ENCODE measurements at regions not wholly inside any gene's neighbourhood (a gene's known extent, or its start where the extent isn't known, plus 50 kb on each side); places are given as distances from the start of the nearest gene placed in this dataset.
"Not testable (repeated sequence)": the region's sequence is repeated elsewhere in the genome, so short reads cannot be mapped to it uniquely, and the experiment has no call there.

- CTCF ChIA-PET: interaction anchor here (0.6 kb wide), 1 partner anchor 58 kb away, joined by 3 read pairs; no protein-coding TSS in a partner anchor
- no peaks in the 10 kb centered on the region for H3K9me3 Mint-ChIP-seq
These were observed 87.6 kb upstream of the FAM110C start for GRCh38 chr2:133675-134593.

DNA sequence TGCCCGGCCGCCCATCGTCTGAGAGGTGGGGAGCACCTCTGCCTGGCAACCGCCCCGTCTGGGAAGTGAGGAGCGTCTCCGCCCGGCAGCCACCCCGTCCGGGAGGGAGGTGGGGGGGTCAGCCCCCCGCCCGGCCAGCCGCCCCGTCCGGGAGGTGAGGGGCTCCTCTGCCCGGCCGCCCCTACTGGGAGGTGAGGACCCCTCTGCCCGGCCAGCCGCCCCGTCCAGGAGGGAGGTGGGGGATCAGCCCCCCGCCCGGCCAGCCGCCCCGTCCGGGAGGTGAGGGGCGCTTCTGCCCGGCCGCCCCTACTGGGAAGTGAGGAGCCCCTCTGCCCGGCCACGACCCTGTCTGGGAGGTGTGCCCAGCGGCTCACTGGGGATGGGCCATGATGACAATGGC is 80.5 kb upstream of the FAM110C start:
- DNase-seq; H3K4me1 Mint-ChIP-seq; POLR2A ChIA-PET; H3K4me3 Mint-ChIP-seq; H3K27me3 ChIP-seq (ENCODE audit: insufficient read depth, low read length, poor library complexity, severe bottlenecking); H3K9me3 ChIP-seq (ENCODE audit: low read length); H3K4me3 ChIP-seq (ENCODE audit: low read length); H3K4me1 ChIP-seq (ENCODE audit: insufficient read depth, low read length); CTCF ChIA-PET; H3K36me3 Mint-ChIP-seq; H3K36me3 ChIP-seq (ENCODE audit: insufficient read depth, low read length); H3K27ac Mint-ChIP-seq; H3K27ac ChIP-seq (ENCODE audit: low read depth, low read length); H3K9me3 Mint-ChIP-seq: not testable (repeated sequence)
- H3K27me3 Mint-ChIP-seq: peaks cover 22 to 49% of the 10 kb centered on the region in 2 donors

More at GRCh38 chr2:133675-134593, 87.6 kb upstream of the FAM110C start:
- Mint-ChIP-seq H3K4me3 (no peak overlapping the region), H3K4me1 (no peaks in the 10 kb centered on the region), H3K36me3 (no peaks in the 10 kb centered on the region), H3K27ac (no peak overlapping the region), H3K27me3 (peaks cover 40 to 71% of the 10 kb centered on the region in 2 donors)
- no peaks in the 10 kb centered on the region for H3K36me3 ChIP-seq (ENCODE audit: insufficient read depth, low read length)
- H3K9me3 ChIP-seq (ENCODE audit: low read length): no peaks in the 10 kb centered on the region
- H3K27ac ChIP-seq (ENCODE audit: low read depth, low read length): no peak overlapping the region
- no peak for DNase-seq
- peaks cover 5% of the 10 kb centered on the region for H3K27me3 ChIP-seq (ENCODE audit: insufficient read depth, low read length, poor library complexity, severe bottlenecking)
- no peaks in the 10 kb centered on the region for H3K4me1 ChIP-seq (ENCODE audit: insufficient read depth, low read length)
- H3K4me3 ChIP-seq (ENCODE audit: low read length): no peak overlapping the region
- POLR2A ChIA-PET: no interaction called here

- no peak for DNase-seq
- no peak overlapping the region for H3K4me3 Mint-ChIP-seq
- H3K27me3 Mint-ChIP-seq: peaks cover 5 to 33% of the 10 kb centered on the region in 2 donors
- Histone ChIP-seq H3K4me3 (ENCODE audit: low read length) (no peak overlapping the region), H3K27me3 (ENCODE audit: insufficient read depth, low read length, poor library complexity, severe bottlenecking) (no peaks in the 10 kb centered on the region), H3K9me3 (ENCODE audit: low read length) (no peaks in the 10 kb centered on the region), H3K27ac (ENCODE audit: low read depth, low read length) (no peak overlapping the region), H3K4me1 (ENCODE audit: insufficient read depth, low read length) (no peaks in the 10 kb centered on the region), H3K36me3 (ENCODE audit: insufficient read depth, low read length) (no peaks in the 10 kb centered on the region)
- H3K36me3 Mint-ChIP-seq: no peaks in the 10 kb centered on the region
- POLR2A ChIA-PET: no interaction called here
- CTCF ChIA-PET: no interaction called here
- H3K9me3 Mint-ChIP-seq: no peaks in the 10 kb centered on the region
- H3K4me1 Mint-ChIP-seq: no peaks in the 10 kb centered on the region
- H3K27ac Mint-ChIP-seq: no peak overlapping the region
These were observed 78.1 kb upstream of the FAM110C start for GRCh38 chr2:124241-124880.

- Histone ChIP-seq H3K4me1 (ENCODE audit: insufficient read depth, low read length) (no peaks in the 10 kb centered on the region), H3K27me3 (ENCODE audit: insufficient read depth, low read length, poor library complexity, severe bottlenecking) (no peaks in the 10 kb centered on the region), H3K4me3 (ENCODE audit: low read length) (no peak overlapping the region), H3K9me3 (ENCODE audit: low read length) (no peaks in the 10 kb centered on the region), H3K27ac (ENCODE audit: low read depth, low read length) (no peak overlapping the region), H3K36me3 (ENCODE audit: insufficient read depth, low read length) (no peaks in the 10 kb centered on the region)
- Mint-ChIP-seq H3K36me3 (no peaks in the 10 kb centered on the region), H3K27me3 (peaks cover 16 to 51% of the 10 kb centered on the region in 2 donors), H3K9me3 (no peaks in the 10 kb centered on the region), H3K4me1 (no peaks in the 10 kb centered on the region), H3K27ac (no peak overlapping the region), H3K4me3 (no peak overlapping the region)
- ChIA-PET POLR2A (no interaction called here), CTCF (no interaction called here)
- DNase-seq: no peak
These were observed 70.6 kb upstream of the FAM110C start for GRCh38 chr2:116953-117352.

GRCh38 chr2:115303-115702 is 69.0 kb upstream of the FAM110C start:
- H3K9me3 Mint-ChIP-seq: no peaks in the 10 kb centered on the region

GRCh38 chr2:114616-115015 is 68.3 kb upstream of the FAM110C start:
- Histone ChIP-seq H3K4me1 (ENCODE audit: insufficient read depth, low read length) (no peaks in the 10 kb centered on the region), H3K27ac (ENCODE audit: low read depth, low read length) (no peak overlapping the region), H3K27me3 (ENCODE audit: insufficient read depth, low read length, poor library complexity, severe bottlenecking) (no peaks in the 10 kb centered on the region), H3K36me3 (ENCODE audit: insufficient read depth, low read length) (no peaks in the 10 kb centered on the region), H3K4me3 (ENCODE audit: low read length) (no peak overlapping the region), H3K9me3 (ENCODE audit: low read length) (no peaks in the 10 kb centered on the region)
- ChIA-PET POLR2A (no interaction called here), CTCF (no interaction called here)
- H3K4me1 Mint-ChIP-seq: no peaks in the 10 kb centered on the region
- H3K9me3 Mint-ChIP-seq: no peaks in the 10 kb centered on the region
- DNase-seq: no peak
- H3K4me3 Mint-ChIP-seq: no peak overlapping the region
- no peaks in the 10 kb centered on the region for H3K36me3 Mint-ChIP-seq
- no peak overlapping the region for H3K27ac Mint-ChIP-seq
- peaks cover 14 to 50% of the 10 kb centered on the region in 2 donors for H3K27me3 Mint-ChIP-seq

More at GRCh38 chr2:115303-115702, 69.0 kb upstream of the FAM110C start:
- Mint-ChIP-seq H3K27ac (no peak overlapping the region), H3K4me3 (no peak overlapping the region), H3K27me3 (peaks cover 14 to 50% of the 10 kb centered on the region in 2 donors), H3K4me1 (no peaks in the 10 kb centered on the region), H3K36me3 (no peaks in the 10 kb centered on the region)
- POLR2A ChIA-PET: no interaction called here
- H3K4me3 ChIP-seq (ENCODE audit: low read length): no peak overlapping the region
- H3K4me1 ChIP-seq (ENCODE audit: insufficient read depth, low read length): no peaks in the 10 kb centered on the region
- DNase-seq: no peak
- CTCF ChIA-PET: no interaction called here
- H3K9me3 ChIP-seq (ENCODE audit: low read length): no peaks in the 10 kb centered on the region
- H3K27ac ChIP-seq (ENCODE audit: low read depth, low read length): no peak overlapping the region
- H3K36me3 ChIP-seq (ENCODE audit: insufficient read depth, low read length): no peaks in the 10 kb centered on the region
- no peaks in the 10 kb centered on the region for H3K27me3 ChIP-seq (ENCODE audit: insufficient read depth, low read length, poor library complexity, severe bottlenecking)

DNA sequence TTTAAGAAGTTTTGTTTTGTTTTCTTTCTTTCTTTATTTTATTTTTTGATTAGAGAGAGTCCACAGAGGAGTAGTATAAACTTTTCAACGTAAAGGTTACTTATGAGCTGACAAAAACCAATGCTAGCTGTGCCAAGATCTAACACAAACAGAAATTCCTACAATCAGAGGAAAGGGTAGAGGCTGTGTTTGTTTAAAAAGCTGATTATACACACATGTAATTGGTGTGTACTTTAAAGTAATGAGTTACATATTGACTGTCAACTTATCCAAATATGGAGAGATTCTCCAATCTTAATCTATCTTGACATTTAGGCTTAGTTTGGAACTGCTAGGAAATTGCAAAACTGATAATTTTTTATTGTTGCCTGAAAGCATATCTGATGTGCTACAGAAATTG is 63.7 kb upstream of the FAM110C start:
- H3K27ac Mint-ChIP-seq: no peak overlapping the region
- CTCF ChIA-PET: no interaction called here

More for the DNA sequence above, 63.7 kb upstream of the FAM110C start:
- H3K27ac ChIP-seq (ENCODE audit: low read depth, low read length): no peak overlapping the region
- no peaks in the 10 kb centered on the region for H3K27me3 ChIP-seq (ENCODE audit: insufficient read depth, low read length, poor library complexity, severe bottlenecking)
- no peak overlapping the region for H3K4me3 Mint-ChIP-seq
- H3K36me3 ChIP-seq (ENCODE audit: insufficient read depth, low read length): no peaks in the 10 kb centered on the region
- H3K4me3 ChIP-seq (ENCODE audit: low read length): no peak overlapping the region
- peaks cover 8 to 51% of the 10 kb centered on the region in 2 donors for H3K27me3 Mint-ChIP-seq
- no peaks in the 10 kb centered on the region for H3K4me1 ChIP-seq (ENCODE audit: insufficient read depth, low read length)
- no peaks in the 10 kb centered on the region for H3K9me3 ChIP-seq (ENCODE audit: low read length)
- peaks cover 20 to 31% (median 27%) of the 10 kb centered on the region in 5 donors for H3K9me3 Mint-ChIP-seq
- no peaks in the 10 kb centered on the region for H3K4me1 Mint-ChIP-seq
- DNase-seq: no peak
- POLR2A ChIA-PET: no interaction called here
- H3K36me3 Mint-ChIP-seq: peaks cover 0 to 29% (median 3%) of the 10 kb centered on the region in 3 donors
